SH-SY5Y (cell line): ENCODE measurements at regions not wholly inside any gene's neighbourhood (a gene's known extent, or its start where the extent isn't known, plus 50 kb on each side); places are given as distances from the start of the nearest gene placed in this dataset.

Experiments
- GATA2 ChIP-seq: IDR thresholded peaks from 2 replicates; pipeline ENCODE4 v1.6.1; 2011; ENCODE audit warnings: mild to moderate bottlenecking, low read depth, low read length
- GATA3 ChIP-seq: IDR thresholded peaks from 2 replicates; pipeline ENCODE4 v1.6.1; 2011; ENCODE audit warnings: low read depth, mild to moderate bottlenecking, low read length, moderate library complexity

DNA sequence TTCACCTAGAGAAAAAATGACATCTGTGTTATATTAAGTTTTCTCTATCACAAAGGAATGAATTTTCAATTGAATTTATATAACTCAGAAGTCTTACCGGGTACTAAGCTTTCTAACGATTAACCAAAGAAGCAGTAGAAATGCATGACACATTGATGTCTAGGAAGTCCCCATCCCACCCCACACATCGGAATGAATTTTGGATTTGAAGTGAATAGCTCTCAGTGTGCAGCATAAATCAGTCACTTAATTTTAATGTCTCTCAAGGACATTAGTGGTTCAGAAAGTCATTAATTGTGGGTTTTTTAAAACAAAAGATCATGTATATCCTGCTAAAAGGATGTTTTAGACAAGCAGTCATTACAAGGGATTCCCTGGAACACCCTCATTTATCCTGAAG is 141.4 kb upstream of the PIEZO2 start:
- no peak for TF ChIP-seq GATA3
- TF ChIP-seq GATA2 = no peak

- no peak for TF ChIP-seq GATA3
- no peak for TF ChIP-seq GATA2
Observed at GRCh38 chr18:11289248-11289647, 139.9 kb upstream of the PIEZO2 start.

GRCh38 chr18:11288401-11288800 is 139.0 kb upstream of the PIEZO2 start:
- no peak for TF ChIP-seq GATA3
- no peak for TF ChIP-seq GATA2

GRCh38 chr18:11286431-11286830 is 137.1 kb upstream of the PIEZO2 start:
- TF ChIP-seq GATA2 = no peak
- no peak for TF ChIP-seq GATA3

GRCh38 chr18:11284811-11285210 is 135.4 kb upstream of the PIEZO2 start:
- TF ChIP-seq GATA3 (no peak), GATA2 (no peak)

- TF ChIP-seq GATA2 (no peak), GATA3 (no peak)
Observed at GRCh38 chr18:11284349-11284748, 135.0 kb upstream of the PIEZO2 start.

- TF ChIP-seq GATA2 (no peak), GATA3 (no peak)
Observed at GRCh38 chr18:11283479-11284161, 134.3 kb upstream of the PIEZO2 start.

GRCh38 chr18:11279461-11279860 is 130.1 kb upstream of the PIEZO2 start:
- TF ChIP-seq GATA2 (no peak), GATA3 (no peak)

- TF ChIP-seq GATA2 (no peak), GATA3 (no peak)
Observed at GRCh38 chr18:11276678-11277077, 127.3 kb upstream of the PIEZO2 start.

GRCh38 chr18:11274144-11274794 is 124.9 kb upstream of the PIEZO2 start:
- no peak for TF ChIP-seq GATA3
- TF ChIP-seq GATA2 = no peak

GRCh38 chr18:11272516-11272915 is 123.1 kb upstream of the PIEZO2 start:
- TF ChIP-seq GATA3 (no peak), GATA2 (no peak)

DNA sequence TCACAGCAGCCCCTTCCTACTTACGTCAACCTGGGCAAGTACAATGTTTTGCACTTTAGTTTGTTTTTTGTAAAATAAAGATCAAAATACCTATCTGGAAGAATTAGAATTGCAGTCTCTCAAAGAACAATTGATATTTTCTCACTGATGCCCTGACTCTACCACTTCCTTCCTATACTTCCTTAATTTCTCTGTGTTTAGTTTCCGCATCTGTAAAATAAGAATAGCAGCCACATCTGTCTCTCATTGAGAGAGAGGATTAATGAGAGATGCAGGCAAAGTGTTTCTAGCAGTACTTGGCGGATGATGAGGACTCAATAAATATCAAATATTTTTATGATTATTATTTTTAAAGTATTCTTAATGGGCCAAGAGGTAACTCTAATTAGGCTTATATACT is 122.6 kb upstream of the PIEZO2 start:
- no peak for TF ChIP-seq GATA2
- TF ChIP-seq GATA3 = no peak

DNA sequence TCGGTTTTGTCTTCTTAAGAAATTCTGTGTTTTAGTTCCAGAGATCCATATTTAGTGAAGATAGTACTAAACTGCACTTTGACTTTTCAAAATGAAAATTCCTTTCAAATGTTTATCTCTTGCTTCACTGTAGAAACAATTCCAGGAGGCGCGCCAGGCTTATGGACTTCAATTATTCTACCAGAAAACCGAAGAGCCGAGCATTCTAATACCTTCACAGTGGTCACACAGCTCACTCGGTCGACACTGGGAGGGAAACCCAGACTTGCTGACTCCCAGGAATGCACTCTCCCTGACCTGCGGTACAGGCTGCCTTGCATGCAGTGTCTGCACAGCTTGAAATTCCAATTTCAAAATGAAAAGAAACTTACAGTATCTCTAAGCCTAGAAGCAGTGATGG is 119.9 kb upstream of the PIEZO2 start:
- TF ChIP-seq GATA3 (no peak), GATA2 (no peak)

DNA sequence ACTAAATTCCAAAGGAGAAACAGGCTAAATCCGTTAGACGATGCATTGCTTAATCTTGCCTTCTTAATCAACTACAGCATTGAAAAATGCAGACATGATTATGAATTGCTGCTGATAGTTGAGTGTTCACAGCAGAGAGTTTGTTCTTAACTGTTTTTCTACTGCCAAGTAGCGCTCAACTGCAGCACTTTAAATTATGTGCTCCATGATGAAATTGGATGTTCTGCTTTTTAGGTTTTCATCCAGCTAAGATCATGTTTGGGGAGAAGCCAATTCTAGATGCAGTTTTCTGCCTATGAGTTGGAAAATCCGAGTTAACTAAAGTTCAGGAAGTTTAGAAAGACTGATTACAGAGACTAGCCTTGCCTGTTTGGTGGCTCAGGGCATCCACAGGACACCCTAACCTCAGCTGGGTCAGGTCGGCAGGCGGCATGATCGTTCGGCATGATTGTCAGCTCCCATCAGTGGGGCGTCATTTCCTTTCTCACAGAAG is 119.4 kb upstream of the PIEZO2 start:
- TF ChIP-seq GATA3 (no peak), GATA2 (no peak)

- TF ChIP-seq GATA3 = no peak
- TF ChIP-seq GATA2 = no peak
Observed at GRCh38 chr18:11268153-11268552, 118.8 kb upstream of the PIEZO2 start.
